ENCODE measurements at regions not wholly inside any gene's neighbourhood (a gene's known extent, or its start where the extent isn't known, plus 50 kb on each side); places are given as distances from the start of the nearest gene placed in this dataset.

DNA sequence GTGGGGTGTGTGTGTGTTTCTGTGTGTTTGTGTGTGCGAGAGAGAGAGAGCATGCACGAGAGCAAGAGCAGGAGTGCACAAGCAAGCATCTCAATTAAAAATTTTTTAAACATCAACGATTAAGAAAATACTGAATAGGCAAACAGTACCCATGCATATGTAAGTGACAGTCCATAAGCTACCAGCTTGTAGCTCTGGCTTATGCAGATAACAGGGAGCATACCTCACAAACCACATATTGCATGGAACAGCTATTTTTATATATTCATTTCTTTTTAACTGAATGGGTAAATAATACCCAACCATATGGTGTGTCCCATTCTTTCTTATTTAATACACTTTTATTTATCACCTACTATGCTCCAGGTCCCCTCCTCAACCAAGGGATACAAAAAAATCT, 234.5 kb downstream of the KBTBD8 start:
- H3K27ac ChIP-seq (ENCODE audit: low read length), result no peak overlapping the region
- no peaks in the 10 kb centered on the region for H4K20me1 ChIP-seq (ENCODE audit: insufficient read depth, low read length)
- DNase-seq, result no peak
- H3K36me3 ChIP-seq (replicated peaks; ENCODE audit: insufficient read depth, low read length), result no peaks in the 10 kb centered on the region
- no peak overlapping the region for H3K4me2 ChIP-seq (ENCODE audit: low read depth, low read length)
- TF ChIP-seq EZH2phosphoT487 (IDR thresholded peaks at IDR 0.05; ENCODE audit: low read length) (no peak), EZH2 (optimal IDR thresholded peaks at IDR 0.05; ENCODE audit: low read depth, low read length) (no peak), CTCF (IDR thresholded peaks at IDR 0.05; ENCODE audit: low read length) (no peak)
- H3K9me2 ChIP-seq (replicated peaks; ENCODE audit: insufficient read depth, low read length), result no peaks in the 10 kb centered on the region
- H3K79me2 ChIP-seq (ENCODE audit: low read length), result no peaks in the 10 kb centered on the region
- H3K4me3 ChIP-seq (ENCODE audit: low read length), result no peak overlapping the region
- no peak overlapping the region for H2AFZ ChIP-seq (ENCODE audit: low read length)
- H3K9ac ChIP-seq (ENCODE audit: low read length), result no peak overlapping the region
- H3F3A ChIP-seq (ENCODE audit: insufficient read depth, low read length), result no peaks in the 10 kb centered on the region
- H3K27me3 ChIP-seq (replicated peaks; ENCODE audit: insufficient read depth, low read length), result no peaks in the 10 kb centered on the region
- H3K4me1 ChIP-seq (ENCODE audit: low read length), result no peaks in the 10 kb centered on the region
- no peaks in the 10 kb centered on the region for H3K9me3 ChIP-seq (replicated peaks; ENCODE audit: insufficient read depth, low read length)

- H3K27ac ChIP-seq (ENCODE audit: low read length), result no peak overlapping the region
- H2AFZ ChIP-seq (ENCODE audit: low read length), result no peak overlapping the region
- no peaks in the 10 kb centered on the region for H4K20me1 ChIP-seq (ENCODE audit: insufficient read depth, low read length)
- no peaks in the 10 kb centered on the region for H3F3A ChIP-seq (ENCODE audit: insufficient read depth, low read length)
- TF ChIP-seq EZH2 (optimal IDR thresholded peaks at IDR 0.05; ENCODE audit: low read depth, low read length), result no peak
- TF ChIP-seq CTCF (IDR thresholded peaks at IDR 0.05; ENCODE audit: low read length), result no peak
- no peak for TF ChIP-seq EZH2phosphoT487 (IDR thresholded peaks at IDR 0.05; ENCODE audit: low read length)
- H3K36me3 ChIP-seq (replicated peaks; ENCODE audit: insufficient read depth, low read length), result no peaks in the 10 kb centered on the region
- no peak overlapping the region for H3K4me3 ChIP-seq (ENCODE audit: low read length)
- H3K9ac ChIP-seq (ENCODE audit: low read length), result no peak overlapping the region
- no peaks in the 10 kb centered on the region for H3K9me3 ChIP-seq (replicated peaks; ENCODE audit: insufficient read depth, low read length)
- no peaks in the 10 kb centered on the region for H3K27me3 ChIP-seq (replicated peaks; ENCODE audit: insufficient read depth, low read length)
- no peaks in the 10 kb centered on the region for H3K4me1 ChIP-seq (ENCODE audit: low read length)
- H3K9me2 ChIP-seq (replicated peaks; ENCODE audit: insufficient read depth, low read length), result no peaks in the 10 kb centered on the region
- H3K4me2 ChIP-seq (ENCODE audit: low read depth, low read length), result no peak overlapping the region
- H3K79me2 ChIP-seq (ENCODE audit: low read length), result no peaks in the 10 kb centered on the region
- no peak for DNase-seq
Observed at GRCh38 chr3:67239353-67239752, 241.2 kb downstream of the KBTBD8 start.

DNA sequence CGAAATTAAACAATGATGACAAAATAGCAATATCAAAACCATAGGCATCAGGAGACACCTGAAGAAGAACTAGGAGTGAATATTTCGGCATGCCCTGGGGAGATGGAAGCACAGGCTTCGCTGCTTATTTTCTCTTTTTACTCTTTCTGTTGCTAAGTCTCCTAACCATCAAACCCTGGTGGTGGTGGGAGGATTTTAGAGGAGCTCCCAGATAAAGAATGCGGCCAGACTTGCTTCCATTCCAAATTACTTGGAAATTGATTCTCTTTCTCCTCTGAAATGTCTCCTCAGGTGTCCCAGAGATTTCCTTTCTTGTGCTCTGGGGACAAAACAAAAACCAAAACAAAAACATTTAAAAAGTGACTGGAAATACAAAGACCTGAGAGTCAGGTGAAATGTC, 243.0 kb downstream of the KBTBD8 start:
- Histone ChIP-seq H3K27ac (ENCODE audit: low read length) (no peak overlapping the region), H3K9ac (ENCODE audit: low read length) (no peak overlapping the region), H3K4me2 (ENCODE audit: low read depth, low read length) (no peak overlapping the region), H3K27me3 (replicated peaks; ENCODE audit: insufficient read depth, low read length) (no peaks in the 10 kb centered on the region), H3K9me2 (replicated peaks; ENCODE audit: insufficient read depth, low read length) (no peaks in the 10 kb centered on the region), H3K79me2 (ENCODE audit: low read length) (no peaks in the 10 kb centered on the region), H3K4me1 (ENCODE audit: low read length) (no peaks in the 10 kb centered on the region), H2AFZ (ENCODE audit: low read length) (no peak overlapping the region), H3K36me3 (replicated peaks; ENCODE audit: insufficient read depth, low read length) (no peaks in the 10 kb centered on the region), H3K4me3 (ENCODE audit: low read length) (no peak overlapping the region), H3K9me3 (replicated peaks; ENCODE audit: insufficient read depth, low read length) (no peaks in the 10 kb centered on the region), H3F3A (ENCODE audit: insufficient read depth, low read length) (no peaks in the 10 kb centered on the region), H4K20me1 (ENCODE audit: insufficient read depth, low read length) (no peaks in the 10 kb centered on the region)
- TF ChIP-seq CTCF (IDR thresholded peaks at IDR 0.05; ENCODE audit: low read length) (no peak), EZH2 (optimal IDR thresholded peaks at IDR 0.05; ENCODE audit: low read depth, low read length) (no peak), EZH2phosphoT487 (IDR thresholded peaks at IDR 0.05; ENCODE audit: low read length) (no peak)
- DNase-seq, result no peak

All from MM.1S (cell line).